ENCODE measurements at regions not wholly inside any gene's neighbourhood (a gene's known extent, or its start where the extent isn't known, plus 50 kb on each side); places are given as distances from the start of the nearest gene placed in this dataset.

DNA sequence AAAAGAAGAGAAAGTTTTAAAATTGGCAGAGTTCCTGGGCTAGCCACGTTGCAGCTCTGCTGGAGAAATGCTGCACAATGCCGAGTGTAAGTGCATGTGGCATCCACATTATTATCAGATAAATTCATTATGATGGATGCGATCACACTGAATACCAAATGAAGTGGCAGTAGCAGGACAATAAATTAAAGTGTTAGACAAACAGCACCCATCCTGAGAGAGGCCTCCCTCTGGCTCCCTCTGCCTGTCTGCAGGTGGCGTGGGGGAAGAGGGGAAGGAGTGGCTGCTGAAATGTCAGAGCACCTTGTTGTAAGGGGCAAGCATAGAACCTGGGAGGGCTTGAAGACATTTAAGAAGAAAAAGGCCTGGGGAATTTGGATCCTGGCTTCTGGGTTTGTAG lies 324.1 kb downstream of the HAPSTR1 start:
- H3K27me3 ChIP-seq (replicated peaks; ENCODE audit: insufficient read depth, low read depth, low read length, poor library complexity), result peaks cover 4% of the 10 kb centered on the region
- intact Hi-C loops (cut with micrococcal nuclease; ENCODE audit: unreplicated experiment), result no loop called here
- no peaks in the 10 kb centered on the region for H3K9me3 ChIP-seq (ENCODE audit: low read depth, low read length, poor library complexity, severe bottlenecking)
- no TSS peak for BruUV-seq (replicated peaks)
- ChIA-PET POLR2A (ENCODE audit: low non-redundant PET) (no interaction called here), CTCF (no interaction called here)
- H3K27ac ChIP-seq (ENCODE audit: low read depth, low read length, poor library complexity, severe bottlenecking), result no peak overlapping the region
- no peaks in the 10 kb centered on the region for H3K4me1 ChIP-seq (ENCODE audit: insufficient read depth, low read length, poor library complexity, severe bottlenecking)
- no peaks in the 10 kb centered on the region for H3K36me3 ChIP-seq (ENCODE audit: insufficient read depth, low read length, poor library complexity, severe bottlenecking)
- TF ChIP-seq, protein P1, sequence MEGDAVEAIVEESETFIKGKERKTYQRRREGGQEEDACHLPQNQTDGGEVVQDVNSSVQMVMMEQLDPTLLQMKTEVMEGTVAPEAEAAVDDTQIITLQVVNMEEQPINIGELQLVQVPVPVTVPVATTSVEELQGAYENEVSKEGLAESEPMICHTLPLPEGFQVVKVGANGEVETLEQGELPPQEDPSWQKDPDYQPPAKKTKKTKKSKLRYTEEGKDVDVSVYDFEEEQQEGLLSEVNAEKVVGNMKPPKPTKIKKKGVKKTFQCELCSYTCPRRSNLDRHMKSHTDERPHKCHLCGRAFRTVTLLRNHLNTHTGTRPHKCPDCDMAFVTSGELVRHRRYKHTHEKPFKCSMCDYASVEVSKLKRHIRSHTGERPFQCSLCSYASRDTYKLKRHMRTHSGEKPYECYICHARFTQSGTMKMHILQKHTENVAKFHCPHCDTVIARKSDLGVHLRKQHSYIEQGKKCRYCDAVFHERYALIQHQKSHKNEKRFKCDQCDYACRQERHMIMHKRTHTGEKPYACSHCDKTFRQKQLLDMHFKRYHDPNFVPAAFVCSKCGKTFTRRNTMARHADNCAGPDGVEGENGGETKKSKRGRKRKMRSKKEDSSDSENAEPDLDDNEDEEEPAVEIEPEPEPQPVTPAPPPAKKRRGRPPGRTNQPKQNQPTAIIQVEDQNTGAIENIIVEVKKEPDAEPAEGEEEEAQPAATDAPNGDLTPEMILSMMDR (conservative IDR thresholded peaks at IDR 0.05; ENCODE audit: low read depth, low read length), result no peak
- TF ChIP-seq EZH2 (IDR thresholded peaks at IDR 0.05; ENCODE audit: borderline replicate concordance, low read depth, low read length, poor library complexity, severe bottlenecking), result no peak
- H3K4me3 ChIP-seq (ENCODE audit: low read depth, low read length, poor library complexity, severe bottlenecking), result no peak overlapping the region
- no peak for DNase-seq (ENCODE audit: low spot score)

DNA sequence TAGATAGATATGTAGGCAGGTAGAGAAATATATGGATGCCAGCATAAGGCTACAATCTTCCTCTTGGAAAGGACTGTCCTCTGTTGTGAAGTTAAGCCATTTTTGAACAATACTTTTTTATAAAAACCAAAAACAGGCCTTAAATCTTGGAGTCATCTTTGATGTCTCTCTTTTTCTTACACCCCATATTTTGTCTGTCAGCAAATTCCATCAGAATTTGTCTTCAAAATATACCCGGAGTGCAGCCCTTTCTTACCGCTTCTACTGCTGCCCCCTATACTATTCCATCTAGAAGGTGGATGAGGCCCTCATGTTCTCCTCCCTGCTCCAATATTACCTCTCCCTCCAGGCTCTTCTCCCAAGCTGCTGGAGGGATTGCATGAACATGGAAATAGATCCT lies 326.5 kb downstream of the HAPSTR1 start:
- intact Hi-C loops (cut with micrococcal nuclease; ENCODE audit: unreplicated experiment), result no loop called here
- Histone ChIP-seq H3K27ac (ENCODE audit: low read depth, low read length, poor library complexity, severe bottlenecking) (no peak overlapping the region), H3K4me1 (ENCODE audit: insufficient read depth, low read length, poor library complexity, severe bottlenecking) (no peaks in the 10 kb centered on the region), H3K4me3 (ENCODE audit: low read depth, low read length, poor library complexity, severe bottlenecking) (no peak overlapping the region), H3K36me3 (ENCODE audit: insufficient read depth, low read length, poor library complexity, severe bottlenecking) (no peaks in the 10 kb centered on the region), H3K27me3 (replicated peaks; ENCODE audit: insufficient read depth, low read depth, low read length, poor library complexity) (peaks cover 12% of the 10 kb centered on the region), H3K9me3 (ENCODE audit: low read depth, low read length, poor library complexity, severe bottlenecking) (no peaks in the 10 kb centered on the region)
- ChIA-PET POLR2A (ENCODE audit: low non-redundant PET) (no interaction called here), CTCF (no interaction called here)
- no peak for DNase-seq (ENCODE audit: low spot score)
- TF ChIP-seq, protein P1 (conservative IDR thresholded peaks at IDR 0.05; ENCODE audit: low read depth, low read length), result no peak
- TF ChIP-seq EZH2 (IDR thresholded peaks at IDR 0.05; ENCODE audit: borderline replicate concordance, low read depth, low read length, poor library complexity, severe bottlenecking), result no peak
- no TSS peak for BruUV-seq (replicated peaks)

DNA sequence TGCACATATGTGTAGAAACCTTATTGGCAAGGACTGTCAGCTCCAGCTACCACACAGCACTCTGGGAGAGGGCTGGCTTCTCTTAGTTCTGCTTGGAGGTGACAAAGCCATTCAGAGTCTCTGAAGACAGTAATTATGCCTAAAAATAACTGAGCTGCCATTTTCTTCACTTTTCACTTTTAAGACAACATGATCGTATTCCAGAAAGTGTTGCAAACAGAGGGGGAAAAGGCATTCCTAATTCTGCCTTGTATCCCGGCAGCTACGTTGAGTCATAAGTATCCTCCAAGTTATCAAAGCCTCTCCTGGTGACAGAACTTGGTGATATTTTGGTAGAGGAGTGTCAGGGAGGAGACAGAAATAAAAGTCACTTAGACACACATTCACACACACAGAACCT lies 327.7 kb downstream of the HAPSTR1 start:
- TF ChIP-seq EZH2 (IDR thresholded peaks at IDR 0.05; ENCODE audit: borderline replicate concordance, low read depth, low read length, poor library complexity, severe bottlenecking), result no peak
- TF ChIP-seq, protein P1 (conservative IDR thresholded peaks at IDR 0.05; ENCODE audit: low read depth, low read length), result no peak
- ChIA-PET POLR2A (ENCODE audit: low non-redundant PET) (no interaction called here), CTCF (no interaction called here)
- Histone ChIP-seq H3K4me3 (ENCODE audit: low read depth, low read length, poor library complexity, severe bottlenecking) (no peak overlapping the region), H3K27ac (ENCODE audit: low read depth, low read length, poor library complexity, severe bottlenecking) (no peak overlapping the region), H3K4me1 (ENCODE audit: insufficient read depth, low read length, poor library complexity, severe bottlenecking) (no peaks in the 10 kb centered on the region), H3K9me3 (ENCODE audit: low read depth, low read length, poor library complexity, severe bottlenecking) (no peaks in the 10 kb centered on the region), H3K27me3 (replicated peaks; ENCODE audit: insufficient read depth, low read depth, low read length, poor library complexity) (peaks cover 17% of the 10 kb centered on the region), H3K36me3 (ENCODE audit: insufficient read depth, low read length, poor library complexity, severe bottlenecking) (no peaks in the 10 kb centered on the region)
- BruUV-seq (replicated peaks), result no TSS peak
- no peak for DNase-seq (ENCODE audit: low spot score)
- intact Hi-C loops (cut with micrococcal nuclease; ENCODE audit: unreplicated experiment), result no loop called here
